Sigmoid colon (tissue), 6 donors: ENCODE measurements at regions not wholly inside any gene's neighbourhood (a gene's known extent, or its start where the extent isn't known, plus 50 kb on each side); places are given as distances from the start of the nearest gene placed in this dataset.
"Not testable (repeated sequence)": the region's sequence is repeated elsewhere in the genome, so short reads cannot be mapped to it uniquely, and the experiment has no call there.

Experiments
- DNase-seq: peaks from one replicate; pipeline ENCODE4 v3.0.0-alpha.2; 2019
- H3K27ac ChIP-seq, 4 donors: fragments of 200-600 bp; sonication (generic); one replicate each; pipeline ENCODE4 v1.5.1; 2016 to 2019; ENCODE audit warnings: mild to moderate bottlenecking in 1 of 4
- H3K27me3 ChIP-seq, 3 donors: fragments of 200-600 bp; sonication (generic); one replicate each; pipeline ENCODE4 v1.5.1; 2019; ENCODE audit warnings: mild to moderate bottlenecking in 1 of 3
- H3K36me3 ChIP-seq, 4 donors: fragments of 200-600 bp; sonication (generic); one replicate each; pipeline ENCODE4 v1.5.1; 2016 to 2019
- H3K4me1 ChIP-seq, 4 donors: fragments of 200-600 bp; sonication (generic); one replicate each; pipeline ENCODE4 v1.5.1; 2017 to 2019
- H3K4me3 ChIP-seq, 4 donors: fragments of 200-600 bp; sonication (generic); one replicate each; pipeline ENCODE4 v1.5.1; 2017 to 2019; ENCODE audit warnings: mild to moderate bottlenecking in 2 of 4, moderate library complexity in 1 of 4
- H3K9me3 ChIP-seq, 4 donors: fragments of 200-600 bp in 3 of 4; sonication (generic) in 3 of 4; one replicate each; pipeline versions ENCODE4 v1.5.1 to v1.6.1; 2013 to 2019
- EP300 ChIP-seq, 4 donors: sonication (generic); formaldehyde crosslinking; IDR thresholded peaks; one replicate each; pipeline ENCODE4 v1.6.1; 2017; ENCODE audit warnings: antibody characterized with exemption in 4 of 4
- POLR2A ChIP-seq, 2 donors: fragments of 450-650 bp; IDR thresholded peaks; one replicate each; pipeline ENCODE4 v1.6.1; 2016; ENCODE audit warnings: antibody characterized with exemption in 2 of 2, mild to moderate bottlenecking in 2 of 2, moderate library complexity in 2 of 2
- POLR2AphosphoS5 ChIP-seq, 4 donors: sonication (generic); formaldehyde crosslinking; IDR thresholded peaks; one replicate each; pipeline ENCODE4 v1.6.1; 2017; ENCODE audit warnings: antibody characterized with exemption in 4 of 4
- WGBS, 2 donors: extraction: QIAGEN DNeasy Blood & Tissue Kit; methylation state at CpG; one replicate each; pipeline ENCODE4 v1.1.7; 2013; 5-methylcytosine and 5-hydroxymethylcytosine counted together
- intact Hi-C: fragments of 100-400 bp; cut with DNase I; formaldehyde crosslinking; loops from one replicate; pipeline ENCODE4 v1.15.1; 2023
- TF ChIP-seq, protein P1 (sequence below), 4 experiments: fragments of 450-650 bp in 3 of 4; fragments of 200-600 bp in 1 of 4; IDR thresholded peaks; one replicate each; pipeline ENCODE4 v1.5.1; 2016 to 2019; ENCODE audit warnings: antibody characterized with exemption in 4 of 4, mild to moderate bottlenecking in 3 of 4, moderate library complexity in 2 of 4
- donor health status: healthy with polysubstance abuse.
- donor health status: healthy.

DNA sequence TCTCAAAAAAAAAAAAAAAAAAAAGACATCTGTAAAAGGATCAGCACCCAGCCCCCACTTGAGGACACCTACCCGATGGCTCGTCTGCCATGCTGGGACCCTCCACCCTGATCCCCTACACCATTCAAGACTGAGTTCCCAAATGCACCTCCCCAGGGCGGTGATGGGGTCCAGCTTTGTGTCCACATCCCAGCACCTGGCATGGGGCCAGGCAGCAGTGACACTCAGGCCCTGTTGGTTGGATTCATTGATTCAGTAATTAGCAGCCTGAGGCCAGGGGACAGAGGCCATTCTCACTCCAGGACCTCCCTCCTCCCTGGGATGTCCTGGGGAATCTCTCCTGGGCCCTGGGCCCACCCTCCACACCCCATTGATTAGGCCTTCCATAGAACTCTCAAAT is 88.8 kb upstream of the RUFY1 start:
- no peaks in the 10 kb centered on the region for H3K9me3 ChIP-seq
- WGBS, 2 donors, result 86 to 93% methylated on average over 3 of the region's 3 CpGs
- H3K4me1 ChIP-seq, result no peaks in the 10 kb centered on the region
- DNase-seq, result no peak
- H3K27me3 ChIP-seq, result peaks cover 0 to 5% (median 0%) of the 10 kb centered on the region in 3 donors
- no peak overlapping the region for H3K4me3 ChIP-seq
- H3K36me3 ChIP-seq, result no peaks in the 10 kb centered on the region
- H3K27ac ChIP-seq, result no peak overlapping the region
- TF ChIP-seq POLR2A (IDR thresholded peaks at IDR 0.05) (no peak), EP300 (IDR thresholded peaks at IDR 0.05) (no peak), POLR2AphosphoS5 (IDR thresholded peaks at IDR 0.05) (no peak)
- TF ChIP-seq, protein P1, sequence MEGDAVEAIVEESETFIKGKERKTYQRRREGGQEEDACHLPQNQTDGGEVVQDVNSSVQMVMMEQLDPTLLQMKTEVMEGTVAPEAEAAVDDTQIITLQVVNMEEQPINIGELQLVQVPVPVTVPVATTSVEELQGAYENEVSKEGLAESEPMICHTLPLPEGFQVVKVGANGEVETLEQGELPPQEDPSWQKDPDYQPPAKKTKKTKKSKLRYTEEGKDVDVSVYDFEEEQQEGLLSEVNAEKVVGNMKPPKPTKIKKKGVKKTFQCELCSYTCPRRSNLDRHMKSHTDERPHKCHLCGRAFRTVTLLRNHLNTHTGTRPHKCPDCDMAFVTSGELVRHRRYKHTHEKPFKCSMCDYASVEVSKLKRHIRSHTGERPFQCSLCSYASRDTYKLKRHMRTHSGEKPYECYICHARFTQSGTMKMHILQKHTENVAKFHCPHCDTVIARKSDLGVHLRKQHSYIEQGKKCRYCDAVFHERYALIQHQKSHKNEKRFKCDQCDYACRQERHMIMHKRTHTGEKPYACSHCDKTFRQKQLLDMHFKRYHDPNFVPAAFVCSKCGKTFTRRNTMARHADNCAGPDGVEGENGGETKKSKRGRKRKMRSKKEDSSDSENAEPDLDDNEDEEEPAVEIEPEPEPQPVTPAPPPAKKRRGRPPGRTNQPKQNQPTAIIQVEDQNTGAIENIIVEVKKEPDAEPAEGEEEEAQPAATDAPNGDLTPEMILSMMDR (IDR thresholded peaks at IDR 0.05), result no peak
- intact Hi-C loops, result no loop called here

DNA sequence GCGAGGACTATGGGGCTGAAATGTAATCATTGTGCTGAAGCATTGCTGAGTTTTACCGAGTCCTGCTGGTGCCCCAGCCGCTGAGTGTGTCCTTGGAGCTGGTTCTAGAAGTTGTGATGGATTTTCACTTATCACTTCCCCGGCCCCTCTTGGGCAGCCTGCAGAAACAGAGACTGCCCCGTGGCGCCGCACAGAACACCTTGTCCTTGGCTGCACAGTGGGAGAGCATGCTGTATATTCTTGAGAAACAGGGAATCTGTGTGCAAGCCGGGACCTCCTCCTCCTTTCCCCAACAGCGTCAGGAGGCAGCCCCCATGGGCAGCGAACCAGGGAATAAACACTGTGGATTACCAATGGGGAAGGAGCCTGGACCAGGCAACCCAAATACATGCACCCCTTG is 90.6 kb upstream of the RUFY1 start:
- Histone ChIP-seq H3K4me3 (no peak overlapping the region), H3K9me3 (no peaks in the 10 kb centered on the region), H3K27ac (no peak overlapping the region), H3K4me1 (no peaks in the 10 kb centered on the region), H3K36me3 (no peaks in the 10 kb centered on the region), H3K27me3 (peaks cover 0 to 5% (median 0%) of the 10 kb centered on the region in 3 donors)
- TF ChIP-seq, protein P1 (IDR thresholded peaks at IDR 0.05), result no peak
- no peak for TF ChIP-seq POLR2AphosphoS5 (IDR thresholded peaks at IDR 0.05)
- no peak for TF ChIP-seq POLR2A (IDR thresholded peaks at IDR 0.05)
- no peak for TF ChIP-seq EP300 (IDR thresholded peaks at IDR 0.05)
- 58 to 65% methylated on average over 10 of the region's 10 CpGs for WGBS, 2 donors
- DNase-seq, result no peak
- intact Hi-C loops, result no loop called here

DNA sequence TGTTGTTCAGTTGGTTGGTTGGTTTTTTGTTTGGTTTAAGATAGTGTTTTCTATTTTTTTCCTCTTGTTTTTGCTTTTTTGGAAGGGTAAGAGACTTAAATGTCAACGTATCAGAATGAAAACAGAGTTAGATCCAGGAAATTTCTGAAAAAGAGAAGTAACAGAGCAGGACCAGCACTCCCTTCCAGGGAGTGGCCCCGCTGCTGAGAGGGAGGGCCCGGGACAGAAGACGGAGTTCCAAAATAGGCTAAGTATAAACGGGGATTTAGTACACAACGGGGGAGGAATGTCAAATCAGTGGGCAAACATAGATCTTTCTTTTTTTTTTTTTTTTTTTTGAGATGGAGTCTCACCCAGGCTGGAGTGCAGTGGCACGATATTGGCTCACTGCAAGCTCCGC is 92.7 kb upstream of the RUFY1 start:
- TF ChIP-seq EP300 (IDR thresholded peaks at IDR 0.05) (no peak), POLR2AphosphoS5 (IDR thresholded peaks at IDR 0.05) (no peak)
- Histone ChIP-seq H3K36me3 (no peaks in the 10 kb centered on the region), H3K27me3 (peaks cover 0 to 5% (median 0%) of the 10 kb centered on the region in 3 donors), H3K9me3 (no peaks in the 10 kb centered on the region), H3K4me1 (no peaks in the 10 kb centered on the region), H3K27ac (no peak overlapping the region), H3K4me3 (no peak overlapping the region)
- no peak for DNase-seq
- 79 to 84% methylated on average over 8 of the region's 8 CpGs for WGBS, 2 donors
- intact Hi-C loops, result no loop called here

DNA sequence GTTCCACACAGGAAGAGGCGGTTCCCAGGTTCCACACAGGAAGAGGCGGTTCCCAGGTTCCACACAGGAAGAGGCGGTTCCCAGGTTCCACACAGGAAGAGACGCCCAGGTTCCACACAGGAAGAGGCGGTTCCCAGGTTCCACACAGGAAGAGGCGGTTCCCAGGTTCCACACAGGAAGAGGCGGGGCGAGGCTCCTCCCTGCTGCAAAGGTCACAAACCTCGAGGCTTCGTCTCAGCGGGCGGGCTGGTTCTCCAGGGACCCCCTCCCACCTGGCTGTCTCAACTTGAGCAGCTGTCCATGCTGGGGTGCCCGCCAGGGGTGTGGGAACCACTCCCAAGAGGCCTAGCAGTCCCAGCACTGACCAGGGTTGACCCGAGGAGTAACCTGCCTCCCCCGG is 94.3 kb upstream of the RUFY1 start:
- H3K36me3 ChIP-seq, H3K4me3 ChIP-seq, H3K9me3 ChIP-seq, intact Hi-C loops, H3K4me1 ChIP-seq, H3K27me3 ChIP-seq, H3K27ac ChIP-seq: not testable (repeated sequence)
- 91 to 92% methylated on average over 14 of the region's 15 CpGs for WGBS, 2 donors
- peak; percentile 36 for DNase-seq

DNA sequence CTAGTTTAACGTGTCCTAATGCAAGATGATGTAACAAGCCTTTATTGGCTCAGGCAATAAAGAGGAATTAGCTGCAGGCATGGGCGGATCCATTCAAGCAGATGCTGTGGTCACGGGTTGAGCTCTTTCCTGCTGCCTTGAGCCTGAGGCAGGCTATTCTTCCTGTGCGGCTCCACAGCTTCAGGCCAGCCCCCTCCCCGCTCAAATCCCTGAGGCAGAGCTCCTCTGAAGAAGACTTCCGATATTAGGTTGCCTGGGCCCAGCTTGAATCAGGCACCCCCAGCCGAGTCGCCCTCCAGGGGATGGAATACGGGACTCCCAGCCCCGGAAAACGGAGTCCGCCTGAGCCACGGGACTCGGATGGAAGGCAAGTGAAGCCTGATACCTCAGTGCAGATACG is 95.0 kb upstream of the RUFY1 start:
- H3K4me3 ChIP-seq, result no peak overlapping the region
- 87 to 90% methylated on average over 15 of the region's 15 CpGs for WGBS, 2 donors
- no peak for TF ChIP-seq POLR2A (IDR thresholded peaks at IDR 0.05)
- no peak for TF ChIP-seq POLR2AphosphoS5 (IDR thresholded peaks at IDR 0.05)
- TF ChIP-seq EP300 (IDR thresholded peaks at IDR 0.05), result no peak
- TF ChIP-seq, protein P1 (IDR thresholded peaks at IDR 0.05), result no peak

DNA sequence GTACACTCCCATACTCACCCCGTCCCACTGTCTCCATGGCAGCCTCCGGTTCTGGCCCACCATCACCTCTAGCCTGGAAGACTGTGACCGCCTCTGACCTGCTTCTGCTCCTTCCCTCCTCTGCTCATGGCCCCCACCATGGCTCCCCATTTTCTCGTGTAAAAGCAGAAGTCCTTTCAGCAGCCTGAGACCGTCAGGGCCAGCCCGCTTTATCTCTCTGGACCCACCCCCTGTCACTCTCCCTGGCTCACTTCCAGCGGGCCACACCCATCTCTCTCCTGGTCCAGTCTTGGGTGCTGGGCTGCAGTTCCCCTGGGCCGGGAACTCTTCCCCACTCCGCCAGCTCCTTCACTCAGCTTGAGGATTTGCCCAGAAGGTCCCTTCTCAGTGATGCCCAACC is 96.0 kb upstream of the RUFY1 start:
- no peaks in the 10 kb centered on the region for H3K36me3 ChIP-seq
- intact Hi-C loops, result no loop called here
- H3K4me1 ChIP-seq, result no peaks in the 10 kb centered on the region
- H3K9me3 ChIP-seq, result no peaks in the 10 kb centered on the region
- peaks cover 0 to 4% (median 0%) of the 10 kb centered on the region in 3 donors for H3K27me3 ChIP-seq
- TF ChIP-seq, protein P1 (IDR thresholded peaks at IDR 0.05), result no peak
- TF ChIP-seq POLR2AphosphoS5 (IDR thresholded peaks at IDR 0.05), result no peak
- TF ChIP-seq POLR2A (IDR thresholded peaks at IDR 0.05), result no peak
- no peak for TF ChIP-seq EP300 (IDR thresholded peaks at IDR 0.05)
- DNase-seq, result no peak
- WGBS, 2 donors, result 70 to 78% methylated on average over 9 of the region's 9 CpGs
- no peak overlapping the region for H3K27ac ChIP-seq
- H3K4me3 ChIP-seq, result no peak overlapping the region

More for the DNA sequence above, 95.0 kb upstream of the RUFY1 start:
- H3K27me3 ChIP-seq, result peaks cover 0 to 5% (median 0%) of the 10 kb centered on the region in 3 donors
- intact Hi-C loops, result no loop called here
- no peaks in the 10 kb centered on the region for H3K9me3 ChIP-seq
- H3K27ac ChIP-seq, result no peak overlapping the region
- DNase-seq, result no peak
- H3K4me1 ChIP-seq, result no peaks in the 10 kb centered on the region
- H3K36me3 ChIP-seq, result no peaks in the 10 kb centered on the region
